GM21447 (cell line): ENCODE measurements at regions not wholly inside any gene's neighbourhood (a gene's known extent, or its start where the extent isn't known, plus 50 kb on each side); places are given as distances from the start of the nearest gene placed in this dataset.

Experiments used
- ATAC-seq: cut with Tn5 transposase; IDR thresholded peaks from one replicate; pipeline ENCODE4 v1.9.1; 2021; ENCODE audit not compliant: unreplicated experiment

- ATAC-seq: no peak
These were observed 130.1 kb downstream of the C9orf50 start for GRCh38 chr9:129490583-129491486.

- no peak for ATAC-seq
These were observed 130.9 kb downstream of the C9orf50 start for GRCh38 chr9:129489838-129490582.

DNA sequence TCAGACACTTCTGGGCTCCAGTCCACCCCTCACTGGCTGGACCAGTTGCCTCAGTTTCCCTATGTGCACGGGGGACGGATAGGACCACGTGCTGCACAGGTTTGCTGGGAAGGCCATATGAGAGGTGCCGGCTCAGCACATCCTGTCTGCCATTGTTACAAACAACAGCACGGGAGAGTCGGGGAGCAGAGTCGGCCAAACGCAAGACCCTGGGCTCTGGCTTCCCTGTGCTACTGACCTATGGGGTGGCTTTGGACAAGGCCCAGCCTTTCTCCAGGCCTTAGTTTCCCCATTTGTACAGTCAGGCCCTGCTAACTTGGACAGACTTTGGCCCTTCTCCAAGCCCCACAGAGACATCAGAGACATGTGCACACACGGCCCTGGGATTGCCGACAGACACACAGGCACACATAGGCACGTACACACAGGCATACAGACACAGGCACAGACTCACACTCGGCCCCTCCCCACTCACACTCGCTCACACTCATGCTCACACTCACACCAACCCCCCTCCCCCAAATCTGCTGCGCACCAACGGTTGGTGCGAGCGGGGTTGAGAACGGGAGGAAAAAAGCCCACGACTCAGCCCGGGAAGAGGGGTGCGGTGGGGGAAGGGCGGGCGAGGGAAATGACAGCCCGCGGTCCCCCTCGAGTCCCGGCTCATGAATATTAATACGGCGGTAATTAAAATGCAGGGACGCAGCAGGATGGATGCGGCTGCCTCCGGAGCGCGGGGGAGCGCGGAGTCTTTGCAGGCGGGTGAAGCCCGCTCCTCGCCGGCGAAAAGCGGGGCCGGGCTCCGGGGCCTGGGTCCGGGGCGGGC is 133.0 kb downstream of the C9orf50 start:
- peak; percentile 20 for ATAC-seq

DNA sequence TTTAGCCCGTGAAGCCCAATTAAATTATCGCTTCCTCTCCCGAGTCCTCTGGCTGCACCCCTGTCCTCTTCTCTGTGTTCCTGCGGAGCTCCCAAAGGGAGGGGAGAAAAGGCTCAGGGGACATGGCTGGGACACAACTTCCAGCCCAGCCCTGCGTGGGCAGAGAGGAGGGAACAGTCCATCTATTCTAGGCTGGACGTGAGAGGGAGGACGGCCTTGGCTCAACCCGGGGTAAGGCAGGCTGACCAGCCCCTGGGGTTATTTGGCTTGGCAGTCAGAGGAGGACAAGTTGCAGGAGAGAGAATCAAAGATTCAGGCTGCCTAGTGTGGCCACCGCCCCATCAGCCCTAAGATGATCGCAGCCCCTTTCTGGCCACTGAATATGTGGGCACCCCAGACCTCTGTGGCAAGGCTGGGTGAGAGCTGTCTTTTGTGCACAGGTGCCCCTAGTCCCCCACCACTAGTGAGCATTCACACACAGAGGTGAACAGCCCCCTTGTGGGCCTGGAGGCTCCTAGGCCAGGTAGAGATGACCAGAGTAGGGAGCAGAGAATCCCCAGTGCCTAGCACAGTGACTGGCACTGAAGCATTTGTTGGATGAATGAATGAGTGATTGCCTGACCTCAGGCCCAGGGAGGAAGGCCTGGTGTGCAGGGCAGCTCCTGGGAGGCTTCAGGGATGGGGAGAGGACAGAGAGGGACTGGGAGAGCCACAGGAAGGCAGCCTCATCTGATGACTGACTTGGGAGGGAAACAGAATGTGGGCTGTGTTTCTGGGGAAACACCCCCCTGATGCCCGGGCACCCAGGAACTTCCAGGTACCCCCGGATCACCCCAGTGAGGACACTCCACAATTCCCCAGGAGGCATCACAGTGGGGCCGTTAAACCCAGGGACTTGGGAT is 133.9 kb downstream of the C9orf50 start:
- no peak for ATAC-seq

- ATAC-seq: no peak
These were observed 135.6 kb downstream of the C9orf50 start for GRCh38 chr9:129485145-129485774.

GRCh38 chr9:129484352-129485000 is 136.4 kb downstream of the C9orf50 start:
- ATAC-seq: no peak

- ATAC-seq: no peak
These were observed 137.2 kb downstream of the C9orf50 start for GRCh38 chr9:129483415-129484351.

DNA sequence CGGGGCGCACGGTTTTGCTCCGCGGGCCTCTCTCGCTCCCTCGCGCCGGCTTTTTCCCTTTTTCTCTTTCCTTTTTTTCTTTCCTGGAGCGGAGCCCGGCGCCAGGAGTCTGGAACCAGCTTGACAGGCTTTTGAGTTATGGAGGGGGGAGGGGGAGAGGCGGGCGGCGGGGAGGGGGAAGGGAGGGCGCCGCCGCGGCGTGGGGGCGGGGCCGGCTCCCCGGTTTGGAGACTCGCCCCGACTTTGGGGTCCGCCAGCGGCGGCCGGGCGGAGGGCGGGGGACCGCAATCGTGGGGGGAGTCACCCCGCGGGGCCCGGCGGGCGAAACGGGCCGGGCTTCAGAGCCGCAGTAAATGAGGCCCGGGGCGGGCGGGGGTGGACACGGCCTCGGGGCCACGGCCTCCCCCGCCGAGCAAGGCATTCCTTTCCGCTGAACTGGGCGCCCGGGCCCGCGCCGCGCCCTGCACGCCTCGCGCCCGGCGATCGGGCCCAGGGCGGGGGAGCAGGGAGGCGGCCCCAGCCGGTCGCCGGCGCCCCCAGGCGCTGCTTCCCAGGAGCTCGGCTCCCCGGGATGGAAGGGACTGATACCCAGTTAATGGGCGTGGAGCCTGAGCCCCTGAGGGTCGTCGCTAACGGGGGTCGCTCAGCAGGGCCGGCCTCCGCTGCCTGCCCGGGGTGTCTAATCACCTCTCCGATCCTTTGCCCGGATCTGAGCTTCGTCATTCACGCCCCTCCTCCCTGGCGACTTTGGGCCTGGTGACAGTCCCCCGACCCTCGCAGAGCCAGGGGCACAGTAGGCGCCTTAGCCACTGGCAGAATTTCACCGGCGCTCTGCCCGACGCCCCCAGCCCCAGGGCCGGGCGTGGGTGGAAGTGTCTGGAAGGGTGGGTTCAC is 138.1 kb downstream of the C9orf50 start:
- ATAC-seq: no peak

GRCh38 chr9:129481810-129482511 is 138.9 kb downstream of the C9orf50 start:
- ATAC-seq: no peak

DNA sequence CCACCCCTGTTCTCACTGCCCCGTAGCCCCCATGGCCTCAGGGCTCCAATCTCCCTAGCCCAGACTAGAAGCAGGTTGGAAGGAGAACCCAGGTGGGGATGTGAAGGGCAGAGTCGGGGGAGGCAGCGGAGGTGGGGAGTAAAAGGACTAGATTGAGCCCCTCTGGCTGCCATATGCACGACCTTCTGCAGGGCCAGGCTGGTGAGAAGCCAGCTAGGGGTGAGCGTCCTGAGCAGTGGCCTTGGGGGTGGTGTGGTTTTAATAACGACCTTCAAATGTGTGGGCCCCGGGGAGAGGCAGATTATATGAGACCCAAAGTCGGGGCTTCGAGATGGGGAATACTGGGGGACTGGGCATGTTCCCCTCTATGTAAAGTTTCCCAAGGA is 139.5 kb downstream of the C9orf50 start:
- ATAC-seq: no peak

DNA sequence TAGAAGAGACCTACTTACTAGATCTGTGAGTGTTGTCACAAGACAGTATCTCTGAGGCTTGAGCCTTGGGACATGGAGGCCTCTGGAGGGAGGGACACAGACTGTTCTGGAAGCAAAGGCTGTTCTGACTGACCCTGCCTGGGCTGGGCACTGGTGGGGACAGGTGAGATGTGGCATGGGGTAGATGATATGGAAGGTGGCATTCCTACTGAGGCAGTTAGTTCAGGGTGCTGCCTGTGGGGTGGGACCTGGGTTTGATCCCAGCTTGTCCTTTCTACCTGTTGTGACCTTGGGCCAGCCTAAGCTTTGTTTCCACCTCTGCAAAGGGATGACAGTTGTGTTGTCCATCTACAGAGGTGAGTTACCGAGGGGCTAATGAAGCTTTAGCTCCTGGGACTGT is 140.2 kb downstream of the C9orf50 start:
- ATAC-seq: no peak

DNA sequence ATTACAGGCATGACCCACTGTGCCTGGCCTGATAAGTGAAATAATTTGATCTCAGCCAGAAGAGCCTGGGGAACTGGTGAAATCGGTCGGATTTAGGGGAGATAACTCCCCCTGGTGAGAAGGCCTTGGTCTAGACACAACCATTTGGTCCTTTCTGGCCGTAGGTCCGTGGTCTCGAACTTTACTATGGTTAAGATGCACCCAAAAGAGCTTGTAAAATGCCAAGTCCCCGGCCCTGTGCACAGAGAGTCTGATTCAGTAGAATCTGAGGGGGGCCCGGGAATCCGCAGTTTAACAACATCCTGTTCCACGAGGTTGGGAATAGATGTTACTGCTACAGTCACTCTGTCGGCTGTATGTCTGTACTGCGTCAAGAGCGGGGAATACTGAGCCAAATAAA is 140.7 kb downstream of the C9orf50 start:
- no peak for ATAC-seq

DNA sequence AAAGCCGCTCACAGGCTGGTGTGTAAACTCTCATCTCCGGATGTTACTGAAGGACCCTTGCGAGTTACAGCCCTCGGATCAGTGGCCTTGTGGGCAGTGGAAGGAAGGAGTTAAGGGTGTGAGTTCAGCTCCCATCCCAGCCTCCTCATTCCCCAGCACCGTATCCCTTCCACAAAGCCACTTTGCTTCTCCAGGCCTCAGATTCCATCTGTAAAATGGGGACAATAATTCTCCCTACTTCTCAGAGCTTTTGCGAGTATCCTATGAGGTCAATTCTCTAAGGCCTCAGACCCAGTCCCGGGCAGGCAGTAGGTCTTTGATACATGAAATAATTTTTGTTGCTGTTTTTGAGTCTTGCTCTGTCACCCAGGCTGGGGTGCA is 141.3 kb downstream of the C9orf50 start:
- no peak for ATAC-seq

- no peak for ATAC-seq
These were observed 141.8 kb downstream of the C9orf50 start for GRCh38 chr9:129478961-129479630.

GRCh38 chr9:129478461-129478860 is 142.4 kb downstream of the C9orf50 start:
- ATAC-seq: no peak
